K562 (cell line): ENCODE measurements at regions not wholly inside any gene's neighbourhood (a gene's known extent, or its start where the extent isn't known, plus 50 kb on each side); places are given as distances from the start of the nearest gene placed in this dataset.

Experiments used
- CUX1 ChIP-seq: fragments of 200-800 bp; sonication (Bioruptor generic); IDR thresholded peaks from 2 replicates; pipeline ENCODE4 v1.6.1; 2016; ENCODE audit warnings: missing genetic modification characterization, missing compliant biosample characterization
- FOXO4 ChIP-seq: fragments of 450-650 bp; formaldehyde crosslinking; IDR thresholded peaks from 2 replicates; pipeline ENCODE4 v1.4.0; 2020; ENCODE audit warnings: mild to moderate bottlenecking, moderate library complexity
- IFI16 ChIP-seq: fragments of 250-450 bp; sonication (Bioruptor Pico); IDR thresholded peaks from 2 replicates; pipeline ENCODE4 v2.1.2; 2022; ENCODE audit warnings: mild to moderate bottlenecking, inconsistent platforms
- ZFP30 ChIP-seq: fragments of 250-450 bp; sonication (Bioruptor Pico); IDR thresholded peaks from 2 replicates; pipeline ENCODE4 v1.8.0; 2022; ENCODE audit warnings: moderate library complexity, mild to moderate bottlenecking, inconsistent platforms, borderline replicate concordance
- ZKSCAN3 ChIP-seq: fragments of 250-450 bp; sonication (Bioruptor Pico); IDR thresholded peaks from 2 replicates; pipeline ENCODE4 v1.4.0; 2020

GRCh38 chr12:83276904-83277303 is 590.2 kb downstream of the TMTC2 start (continued):
- TF ChIP-seq ZFP30 (CRISPR knock-in tag) (no peak), FOXO4 (CRISPR knock-in tag) (no peak), IFI16 (CRISPR knock-in tag) (no peak), ZKSCAN3 (CRISPR knock-in tag) (no peak), CUX1 (CRISPR knock-in tag) (no peak)
- TF ChIP-seq, all 486 proteins: peak for 3
